SK-N-SH (cell line): ENCODE measurements at regions not wholly inside any gene's neighbourhood (a gene's known extent, or its start where the extent isn't known, plus 50 kb on each side); places are given as distances from the start of the nearest gene placed in this dataset.

Experiments used
- CTCF ChIP-seq: fragments of 200-600 bp; sonication (generic); IDR thresholded peaks from 2 replicates; pipeline ENCODE4 v1.6.1; 2017; ENCODE audit warnings: antibody characterized with exemption, mild to moderate bottlenecking, moderate library complexity
- MXI1 ChIP-seq: IDR thresholded peaks from 2 replicates; pipeline ENCODE4 v1.6.1; 2012; ENCODE audit warnings: mild to moderate bottlenecking, low read depth, low read length, improper control_type of control experiment
- POLR2AphosphoS5 ChIP-seq: IDR thresholded peaks from 2 replicates; pipeline ENCODE4 v1.6.1; 2012; ENCODE audit warnings: low read depth, low read length
- USF2 ChIP-seq: fragments of 150-350 bp; IDR thresholded peaks from 2 replicates; pipeline ENCODE4 v1.6.1; 2017; ENCODE audit warnings: antibody characterized with exemption, low read length, low read depth, borderline replicate concordance

- no peak for TF ChIP-seq USF2
- no peak for TF ChIP-seq CTCF
- no peak for TF ChIP-seq POLR2AphosphoS5
- TF ChIP-seq MXI1 = no peak
These were observed 79.1 kb upstream of the ABI3BP start for GRCh38 chr3:101072300-101072699.
